Endodermal cell (in vitro differentiated cells): ENCODE measurements at regions not wholly inside any gene's neighbourhood (a gene's known extent, or its start where the extent isn't known, plus 50 kb on each side); places are given as distances from the start of the nearest gene placed in this dataset.

ENCODE experiments used
- DNase-seq: peaks from one replicate; pipeline ENCODE4 v3.0.0-alpha.2; 2017
- H3K27ac ChIP-seq: 2 replicates; pipeline ENCODE4 v1.5.1; 2013; ENCODE audit warnings: mild to moderate bottlenecking, low read depth, low read length, moderate library complexity
- H3K27me3 ChIP-seq: 2 replicates; pipeline ENCODE4 v1.6.1; 2013; ENCODE audit warnings: mild to moderate bottlenecking, low read length, moderate library complexity; ENCODE audit not compliant: insufficient read depth, control insufficient read depth, poor library complexity, severe bottlenecking
- H3K36me3 ChIP-seq: 2 replicates; pipeline ENCODE4 v1.7.0; 2013; ENCODE audit warnings: mild to moderate bottlenecking, low read length, moderate library complexity; ENCODE audit not compliant: control insufficient read depth, insufficient read depth
- H3K4me1 ChIP-seq: one replicate; pipeline ENCODE4 v1.7.0; 2013; ENCODE audit warnings: low read length; ENCODE audit not compliant: control insufficient read depth, insufficient read depth
- H3K4me3 ChIP-seq: 2 replicates; pipeline ENCODE4 v1.5.1; 2013; ENCODE audit warnings: mild to moderate bottlenecking, low read length, moderate library complexity
- H3K9ac ChIP-seq: 2 replicates; pipeline ENCODE4 v1.6.1; 2013; ENCODE audit warnings: mild to moderate bottlenecking, low read length, moderate library complexity; ENCODE audit not compliant: poor library complexity, severe bottlenecking; ENCODE audit errors: extremely low read depth
- H3K9me3 ChIP-seq: 2 replicates; pipeline ENCODE4 v1.6.1; 2013; ENCODE audit warnings: mild to moderate bottlenecking, low read length, moderate library complexity; ENCODE audit not compliant: control insufficient read depth
- H3K27ac Mint-ChIP-seq: 2 replicates; pipeline ENCODE4 v1.8.0; 2020; ENCODE audit warnings: mixed read lengths
- H3K27me3 Mint-ChIP-seq: 2 replicates; pipeline ENCODE4 v1.8.0; 2021; ENCODE audit warnings: mild to moderate bottlenecking, mixed read lengths; ENCODE audit not compliant: insufficient read depth
- H3K36me3 Mint-ChIP-seq: 2 replicates; pipeline ENCODE4 v1.8.0; 2020; ENCODE audit warnings: low read depth, mixed read lengths
- H3K4me1 Mint-ChIP-seq: 2 replicates; pipeline ENCODE4 v1.8.0; 2020; ENCODE audit warnings: mixed read lengths
- H3K4me3 Mint-ChIP-seq: 2 replicates; pipeline ENCODE4 v1.8.0; 2020; ENCODE audit warnings: mild to moderate bottlenecking, moderate library complexity, mixed read lengths
- H3K9me3 Mint-ChIP-seq: 2 replicates; pipeline ENCODE4 v1.8.0; 2020; ENCODE audit warnings: mild to moderate bottlenecking, mixed read lengths
- CTCF ChIP-seq: fragments of 200-600 bp; sonication (generic); conservative IDR thresholded peaks from 2 replicates; pipeline ENCODE4 v1.5.0; 2021; ENCODE audit warnings: antibody characterized with exemption, mild to moderate bottlenecking
- WGBS, 2 experiments: methylation state at CpG; one replicate each; pipeline versions ENCODE4 v1.1.5 to v1.1.7; 2013; ENCODE audit warnings: missing lambda C conversion rate in 2 of 2, mixed read lengths in 1 of 2; ENCODE audit not compliant: insufficient coverage in 1 of 2, insufficient read length in 1 of 2; 5-methylcytosine and 5-hydroxymethylcytosine counted together

- DNase-seq, result no peak
- H3K4me1 Mint-ChIP-seq, result peaks cover 3% of the 10 kb centered on the region
- Histone ChIP-seq H3K27me3 (no peaks in the 10 kb centered on the region), H3K9me3 (no peaks in the 10 kb centered on the region), H3K4me1 (no peaks in the 10 kb centered on the region), H3K36me3 (no peaks in the 10 kb centered on the region), H3K4me3 (no peak overlapping the region), H3K27ac (no peak overlapping the region), H3K9ac (no peak overlapping the region)
- H3K4me3 Mint-ChIP-seq, result no peak overlapping the region
- no peak overlapping the region for H3K27ac Mint-ChIP-seq
- no peaks in the 10 kb centered on the region for H3K9me3 Mint-ChIP-seq
- WGBS, 2 experiments, result 93 to 100% methylated on average over 2 to 3 of the region's 3 CpGs
- no peaks in the 10 kb centered on the region for H3K36me3 Mint-ChIP-seq
- H3K27me3 Mint-ChIP-seq, result no peaks in the 10 kb centered on the region
- no peak for TF ChIP-seq CTCF
Observed at GRCh38 chr5:92364986-92365550, 982.0 kb upstream of the ARRDC3 start.

- no peaks in the 10 kb centered on the region for H3K27me3 Mint-ChIP-seq
- H3K4me1 Mint-ChIP-seq, result no peaks in the 10 kb centered on the region
- no peaks in the 10 kb centered on the region for H3K9me3 ChIP-seq
- H3K4me3 Mint-ChIP-seq, result no peak overlapping the region
- H3K4me3 ChIP-seq, result no peak overlapping the region
- no peak overlapping the region for H3K27ac ChIP-seq
- no peak overlapping the region for H3K27ac Mint-ChIP-seq
- H3K4me1 ChIP-seq, result no peaks in the 10 kb centered on the region
- H3K36me3 Mint-ChIP-seq, result no peaks in the 10 kb centered on the region
- no peak overlapping the region for H3K9ac ChIP-seq
- TF ChIP-seq CTCF, result no peak
- DNase-seq, result no peak
- 96% methylated on average over 4 of the region's 5 CpGs; no CpG with 5 or more reads in 1 of the 2 experiments for WGBS, 2 experiments
- H3K27me3 ChIP-seq, result no peaks in the 10 kb centered on the region
- H3K9me3 Mint-ChIP-seq, result peaks cover 16% of the 10 kb centered on the region
- H3K36me3 ChIP-seq, result no peaks in the 10 kb centered on the region
Observed at GRCh38 chr5:92353107-92354030, 970.3 kb upstream of the ARRDC3 start.

- Histone ChIP-seq H3K4me1 (no peaks in the 10 kb centered on the region), H3K4me3 (no peak overlapping the region), H3K9me3 (no peaks in the 10 kb centered on the region), H3K27me3 (no peaks in the 10 kb centered on the region), H3K9ac (no peak overlapping the region), H3K36me3 (no peaks in the 10 kb centered on the region), H3K27ac (no peak overlapping the region)
- Mint-ChIP-seq H3K4me1 (no peaks in the 10 kb centered on the region), H3K36me3 (no peaks in the 10 kb centered on the region), H3K27ac (no peak overlapping the region), H3K27me3 (no peaks in the 10 kb centered on the region), H3K9me3 (no peaks in the 10 kb centered on the region), H3K4me3 (no peak overlapping the region)
- no peak for TF ChIP-seq CTCF
- no peak for DNase-seq
- WGBS, 2 experiments, result 82 to 100% methylated on average over 1 to 2 of the region's 2 CpGs
Observed at GRCh38 chr5:92337772-92338234, 954.7 kb upstream of the ARRDC3 start.
